ENCODE measurements at regions not wholly inside any gene's neighbourhood (a gene's known extent, or its start where the extent isn't known, plus 50 kb on each side); places are given as distances from the start of the nearest gene placed in this dataset.

GRCh38 chr20:40262219-40262618, 426.8 kb downstream of the MAFB start:
- no peak for TF ChIP-seq CTCF (IDR thresholded peaks at IDR 0.05; ENCODE audit: low read depth, low read length)
- TF ChIP-seq EZH2phosphoT487 (IDR thresholded peaks at IDR 0.05; ENCODE audit: low read depth), result no peak
